CD4-positive, CD25-positive, alpha-beta regulatory T cell (primary cell): ENCODE measurements at regions not wholly inside any gene's neighbourhood (a gene's known extent, or its start where the extent isn't known, plus 50 kb on each side); places are given as distances from the start of the nearest gene placed in this dataset.
"Not testable (repeated sequence)": the region's sequence is repeated elsewhere in the genome, so short reads cannot be mapped to it uniquely, and the experiment has no call there.

Experiments used
- ATAC-seq, 2 donors: fragments of 150-1000 bp; cut with Tn5 transposase; one replicate each; pipeline ENCODE4 v1.10.0; 2021; ENCODE audit warnings: low read depth in 2 of 2, moderate number of reproducible peaks in 2 of 2, moderate library complexity in 1 of 2
- DNase-seq, 3 donors: peaks; one replicate each; pipeline versions ENCODE4 v3.0.0 to v3.0.0-alpha.2; 2012 to 2022; ENCODE audit warnings: mixed read lengths in 1 of 3
- H3K27ac ChIP-seq: one replicate; pipeline ENCODE4 v1.7.0; 2013; ENCODE audit warnings: mild to moderate bottlenecking, low read length; ENCODE audit not compliant: insufficient read depth, poor library complexity, severe bottlenecking
- H3K27me3 ChIP-seq: one replicate; pipeline ENCODE4 v1.7.0; 2013; ENCODE audit warnings: low read length; ENCODE audit not compliant: control insufficient read depth, insufficient read depth
- H3K36me3 ChIP-seq: one replicate; pipeline ENCODE4 v1.7.0; 2013; ENCODE audit warnings: mild to moderate bottlenecking, low read length, moderate library complexity; ENCODE audit not compliant: control insufficient read depth, insufficient read depth
- H3K4me1 ChIP-seq: 2 replicates; pipeline ENCODE4 v1.7.0; 2013; ENCODE audit warnings: mild to moderate bottlenecking, low read length; ENCODE audit not compliant: insufficient read depth, control insufficient read depth, poor library complexity, severe bottlenecking
- H3K4me3 ChIP-seq: one replicate; pipeline ENCODE4 v1.7.0; 2013; ENCODE audit warnings: low read depth, mild to moderate bottlenecking, low read length, moderate library complexity
- H3K9me3 ChIP-seq, 2 experiments: 1 replicate in 1 of 2; 2 replicates in 1 of 2; pipeline ENCODE4 v1.7.0; 2013; ENCODE audit warnings: low read length in 2 of 2, mild to moderate bottlenecking in 1 of 2, moderate library complexity in 1 of 2; ENCODE audit not compliant: control insufficient read depth in 2 of 2
- H3K27ac Mint-ChIP-seq, 3 donors: one replicate each; pipeline ENCODE4 v1.8.0; 2020 to 2022; ENCODE audit warnings: mild to moderate bottlenecking in 3 of 3, mixed read lengths in 3 of 3, moderate library complexity in 2 of 3
- H3K27me3 Mint-ChIP-seq: one replicate; pipeline ENCODE4 v1.8.0; 2022; ENCODE audit warnings: mild to moderate bottlenecking, mixed read lengths
- H3K36me3 Mint-ChIP-seq: one replicate; pipeline ENCODE4 v1.8.0; 2020; ENCODE audit warnings: mixed read lengths
- H3K4me1 Mint-ChIP-seq, 4 donors: one replicate each; pipeline ENCODE4 v1.8.0; 2020 to 2022; ENCODE audit warnings: mixed read lengths in 4 of 4, mild to moderate bottlenecking in 1 of 4
- H3K4me3 Mint-ChIP-seq, 4 donors: one replicate each; pipeline ENCODE4 v1.8.0; 2020 to 2022; ENCODE audit warnings: mild to moderate bottlenecking in 4 of 4, mixed read lengths in 4 of 4, moderate library complexity in 3 of 4
- H3K9me3 Mint-ChIP-seq, 7 donors: one replicate each; pipeline ENCODE4 v1.8.0; 2020 to 2022; ENCODE audit warnings: mixed read lengths in 7 of 7, mild to moderate bottlenecking in 3 of 7, moderate library complexity in 2 of 7

GRCh38 chr3:154819491-154819890 lies 260.6 kb upstream of the MME start:
- no peak overlapping the region for H3K27ac Mint-ChIP-seq
- Histone ChIP-seq H3K27me3 (no peaks in the 10 kb centered on the region), H3K4me1 (no peaks in the 10 kb centered on the region), H3K9me3 (no peaks in the 10 kb centered on the region), H3K4me3 (no peak overlapping the region), H3K36me3 (no peaks in the 10 kb centered on the region), H3K27ac (no peak overlapping the region)
- DNase-seq (no peak), ATAC-seq (no peak)
- no peaks in the 10 kb centered on the region for H3K4me1 Mint-ChIP-seq
- peaks cover 2 to 29% (median 7%) of the 10 kb centered on the region in 7 donors for H3K9me3 Mint-ChIP-seq
- H3K36me3 Mint-ChIP-seq: no peaks in the 10 kb centered on the region
- H3K4me3 Mint-ChIP-seq: no peak overlapping the region
- H3K27me3 Mint-ChIP-seq: no peaks in the 10 kb centered on the region

GRCh38 chr3:154818676-154819255 lies 261.4 kb upstream of the MME start:
- no peaks in the 10 kb centered on the region for H3K27me3 ChIP-seq
- Mint-ChIP-seq H3K36me3 (no peaks in the 10 kb centered on the region), H3K27me3 (no peaks in the 10 kb centered on the region), H3K4me1 (no peaks in the 10 kb centered on the region), H3K27ac (no peak overlapping the region), H3K4me3 (no peak overlapping the region), H3K9me3 (peaks cover 2 to 29% (median 7%) of the 10 kb centered on the region in 7 donors)
- DNase-seq (no peak), ATAC-seq (no peak)
- no peaks in the 10 kb centered on the region for H3K36me3 ChIP-seq
- no peaks in the 10 kb centered on the region for H3K4me1 ChIP-seq
- no peak overlapping the region for H3K27ac ChIP-seq
- H3K4me3 ChIP-seq: no peak overlapping the region
- H3K9me3 ChIP-seq: no peaks in the 10 kb centered on the region

GRCh38 chr3:154810017-154810416 lies 270.1 kb upstream of the MME start:
- H3K27me3 ChIP-seq, H3K36me3 Mint-ChIP-seq, H3K4me3 ChIP-seq, H3K36me3 ChIP-seq, H3K27me3 Mint-ChIP-seq, DNase-seq, H3K4me3 Mint-ChIP-seq, H3K4me1 ChIP-seq, ATAC-seq, H3K27ac ChIP-seq, H3K4me1 Mint-ChIP-seq, H3K9me3 ChIP-seq, H3K27ac Mint-ChIP-seq: not testable (repeated sequence)
- peaks cover 0 to 20% (median 6%) of the 10 kb centered on the region in 7 donors for H3K9me3 Mint-ChIP-seq

GRCh38 chr3:154801729-154802128 lies 278.4 kb upstream of the MME start:
- H3K4me3 ChIP-seq: no peak overlapping the region
- H3K36me3 ChIP-seq: no peaks in the 10 kb centered on the region
- no peak overlapping the region for H3K4me3 Mint-ChIP-seq
- H3K4me1 ChIP-seq: no peaks in the 10 kb centered on the region
- H3K27ac Mint-ChIP-seq: no peak overlapping the region
- peaks cover 0 to 27% (median 3%) of the 10 kb centered on the region in 7 donors for H3K9me3 Mint-ChIP-seq
- no peaks in the 10 kb centered on the region for H3K27me3 Mint-ChIP-seq
- DNase-seq (no peak), ATAC-seq (no peak)
- H3K9me3 ChIP-seq: no peaks in the 10 kb centered on the region
- no peaks in the 10 kb centered on the region for H3K27me3 ChIP-seq
- H3K36me3 Mint-ChIP-seq: no peaks in the 10 kb centered on the region
- peaks cover 0 to 5% (median 0%) of the 10 kb centered on the region in 4 donors for H3K4me1 Mint-ChIP-seq
- H3K27ac ChIP-seq: no peak overlapping the region

GRCh38 chr3:154799800-154800199 lies 280.3 kb upstream of the MME start:
- DNase-seq: no peak
- H3K27ac ChIP-seq: no peak overlapping the region
- H3K27me3 ChIP-seq: no peaks in the 10 kb centered on the region
- Mint-ChIP-seq H3K27ac (no peak overlapping the region), H3K4me1 (peaks cover 0 to 5% (median 0%) of the 10 kb centered on the region in 4 donors), H3K4me3 (no peak overlapping the region), H3K36me3 (no peaks in the 10 kb centered on the region), H3K9me3 (peaks cover 0 to 13% (median 0%) of the 10 kb centered on the region in 7 donors), H3K27me3 (no peaks in the 10 kb centered on the region)
- H3K9me3 ChIP-seq: no peaks in the 10 kb centered on the region
- no peaks in the 10 kb centered on the region for H3K4me1 ChIP-seq
- H3K4me3 ChIP-seq: no peak overlapping the region
- ATAC-seq: no peak
- no peaks in the 10 kb centered on the region for H3K36me3 ChIP-seq

GRCh38 chr3:154795582-154795981 lies 284.5 kb upstream of the MME start:
- H3K27ac Mint-ChIP-seq: no peak overlapping the region
- no peaks in the 10 kb centered on the region for H3K4me1 ChIP-seq
- no peaks in the 10 kb centered on the region for H3K27me3 ChIP-seq
- H3K4me3 Mint-ChIP-seq: no peak overlapping the region
- H3K9me3 ChIP-seq: no peaks in the 10 kb centered on the region
- DNase-seq: no peak
- H3K9me3 Mint-ChIP-seq: peaks cover 0 to 4% (median 0%) of the 10 kb centered on the region in 7 donors
- no peak overlapping the region for H3K4me3 ChIP-seq
- no peak overlapping the region for H3K27ac ChIP-seq
- no peaks in the 10 kb centered on the region for H3K36me3 Mint-ChIP-seq
- ATAC-seq: no peak
- no peaks in the 10 kb centered on the region for H3K36me3 ChIP-seq
- no peaks in the 10 kb centered on the region for H3K4me1 Mint-ChIP-seq
- no peaks in the 10 kb centered on the region for H3K27me3 Mint-ChIP-seq

GRCh38 chr3:154794814-154795445 lies 285.2 kb upstream of the MME start:
- no peaks in the 10 kb centered on the region for H3K36me3 ChIP-seq
- H3K27me3 ChIP-seq: no peaks in the 10 kb centered on the region
- H3K9me3 ChIP-seq: no peaks in the 10 kb centered on the region
- H3K4me3 Mint-ChIP-seq: no peak overlapping the region
- no peak overlapping the region for H3K27ac Mint-ChIP-seq
- DNase-seq (no peak), ATAC-seq (no peak)
- H3K4me1 Mint-ChIP-seq: no peaks in the 10 kb centered on the region
- H3K27ac ChIP-seq: no peak overlapping the region
- H3K4me3 ChIP-seq: no peak overlapping the region
- no peaks in the 10 kb centered on the region for H3K4me1 ChIP-seq
- no peaks in the 10 kb centered on the region for H3K36me3 Mint-ChIP-seq
- H3K9me3 Mint-ChIP-seq: peaks cover 0 to 4% (median 0%) of the 10 kb centered on the region in 7 donors
- H3K27me3 Mint-ChIP-seq: no peaks in the 10 kb centered on the region

GRCh38 chr3:154794391-154794790 lies 285.7 kb upstream of the MME start:
- no peaks in the 10 kb centered on the region for H3K36me3 Mint-ChIP-seq
- Histone ChIP-seq H3K9me3 (no peaks in the 10 kb centered on the region), H3K27ac (no peak overlapping the region), H3K36me3 (no peaks in the 10 kb centered on the region), H3K4me3 (no peak overlapping the region), H3K4me1 (no peaks in the 10 kb centered on the region), H3K27me3 (no peaks in the 10 kb centered on the region)
- peaks cover 0 to 4% (median under 1%) of the 10 kb centered on the region in 7 donors for H3K9me3 Mint-ChIP-seq
- H3K4me1 Mint-ChIP-seq: no peaks in the 10 kb centered on the region
- no peak overlapping the region for H3K4me3 Mint-ChIP-seq
- no peak for DNase-seq
- ATAC-seq: no peak
- no peaks in the 10 kb centered on the region for H3K27me3 Mint-ChIP-seq
- no peak overlapping the region for H3K27ac Mint-ChIP-seq
